Nephron progenitor cell (in vitro differentiated cells): ENCODE measurements at regions not wholly inside any gene's neighbourhood (a gene's known extent, or its start where the extent isn't known, plus 50 kb on each side); places are given as distances from the start of the nearest gene placed in this dataset.

Experiments used
- DNase-seq: peaks from one replicate; pipeline ENCODE4 v3.0.0; 2021
- H3K27ac Mint-ChIP-seq: 2 replicates; pipeline ENCODE4 v1.8.0; 2021; ENCODE audit warnings: mild to moderate bottlenecking, moderate library complexity, mixed read lengths
- H3K27me3 Mint-ChIP-seq: 2 replicates; pipeline ENCODE4 v1.8.0; 2021; ENCODE audit warnings: mild to moderate bottlenecking, low read depth, mixed read lengths; ENCODE audit not compliant: poor library complexity
- H3K36me3 Mint-ChIP-seq: 2 replicates; pipeline ENCODE4 v1.8.0; 2021; ENCODE audit warnings: low read depth, mixed read lengths
- H3K4me1 Mint-ChIP-seq: 2 replicates; pipeline ENCODE4 v1.8.0; 2021; ENCODE audit warnings: mixed read lengths
- H3K4me3 Mint-ChIP-seq: 2 replicates; pipeline ENCODE4 v1.8.0; 2021; ENCODE audit warnings: mild to moderate bottlenecking, moderate library complexity, mixed read lengths
- H3K9me3 Mint-ChIP-seq: 2 replicates; pipeline ENCODE4 v1.8.0; 2021; ENCODE audit warnings: mild to moderate bottlenecking, moderate library complexity, mixed read lengths
- TF ChIP-seq, protein P1 (sequence below): fragments of 200-600 bp; sonication (generic); IDR thresholded peaks from 2 replicates; pipeline ENCODE4 v1.5.0; 2021; ENCODE audit warnings: antibody characterized with exemption

- no peaks in the 10 kb centered on the region for H3K36me3 Mint-ChIP-seq
- no peak overlapping the region for H3K4me3 Mint-ChIP-seq
- no peak overlapping the region for H3K27ac Mint-ChIP-seq
- H3K9me3 Mint-ChIP-seq = peaks cover 29% of the 10 kb centered on the region
- H3K4me1 Mint-ChIP-seq = peaks cover 19% of the 10 kb centered on the region
- TF ChIP-seq, protein P1, sequence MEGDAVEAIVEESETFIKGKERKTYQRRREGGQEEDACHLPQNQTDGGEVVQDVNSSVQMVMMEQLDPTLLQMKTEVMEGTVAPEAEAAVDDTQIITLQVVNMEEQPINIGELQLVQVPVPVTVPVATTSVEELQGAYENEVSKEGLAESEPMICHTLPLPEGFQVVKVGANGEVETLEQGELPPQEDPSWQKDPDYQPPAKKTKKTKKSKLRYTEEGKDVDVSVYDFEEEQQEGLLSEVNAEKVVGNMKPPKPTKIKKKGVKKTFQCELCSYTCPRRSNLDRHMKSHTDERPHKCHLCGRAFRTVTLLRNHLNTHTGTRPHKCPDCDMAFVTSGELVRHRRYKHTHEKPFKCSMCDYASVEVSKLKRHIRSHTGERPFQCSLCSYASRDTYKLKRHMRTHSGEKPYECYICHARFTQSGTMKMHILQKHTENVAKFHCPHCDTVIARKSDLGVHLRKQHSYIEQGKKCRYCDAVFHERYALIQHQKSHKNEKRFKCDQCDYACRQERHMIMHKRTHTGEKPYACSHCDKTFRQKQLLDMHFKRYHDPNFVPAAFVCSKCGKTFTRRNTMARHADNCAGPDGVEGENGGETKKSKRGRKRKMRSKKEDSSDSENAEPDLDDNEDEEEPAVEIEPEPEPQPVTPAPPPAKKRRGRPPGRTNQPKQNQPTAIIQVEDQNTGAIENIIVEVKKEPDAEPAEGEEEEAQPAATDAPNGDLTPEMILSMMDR = no peak
- DNase-seq = no peak
- peaks cover 39% of the 10 kb centered on the region for H3K27me3 Mint-ChIP-seq
Measured at GRCh38 chr17:73733517-73733916, 89.3 kb upstream of the SDK2 start.

DNA sequence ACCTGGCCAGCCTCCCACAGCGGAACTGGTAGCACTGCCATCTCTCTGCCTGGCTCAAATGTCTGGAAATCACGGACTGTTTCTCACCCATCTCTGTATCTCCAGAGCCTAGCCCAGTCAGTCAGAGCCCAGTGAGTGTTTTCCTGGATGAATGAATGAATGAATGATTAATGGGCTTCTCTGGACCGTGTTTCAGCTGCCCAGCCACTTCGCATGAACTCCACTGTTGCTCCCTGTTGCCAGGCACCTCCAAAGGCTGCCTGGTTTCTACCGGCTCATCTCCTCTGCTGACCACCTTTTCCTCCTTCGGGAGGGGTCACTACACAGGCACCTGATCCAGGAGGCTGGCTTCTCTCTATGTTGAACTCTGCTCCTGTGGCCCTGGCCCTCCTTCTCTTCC is 91.0 kb upstream of the SDK2 start:
- peaks cover 36% of the 10 kb centered on the region for H3K4me1 Mint-ChIP-seq
- TF ChIP-seq, protein P1 = no peak
- peaks cover 44% of the 10 kb centered on the region for H3K27me3 Mint-ChIP-seq
- no peak overlapping the region for H3K27ac Mint-ChIP-seq
- no peak for DNase-seq
- no peak overlapping the region for H3K4me3 Mint-ChIP-seq
- H3K36me3 Mint-ChIP-seq = no peaks in the 10 kb centered on the region
- H3K9me3 Mint-ChIP-seq = peaks cover 26% of the 10 kb centered on the region

DNA sequence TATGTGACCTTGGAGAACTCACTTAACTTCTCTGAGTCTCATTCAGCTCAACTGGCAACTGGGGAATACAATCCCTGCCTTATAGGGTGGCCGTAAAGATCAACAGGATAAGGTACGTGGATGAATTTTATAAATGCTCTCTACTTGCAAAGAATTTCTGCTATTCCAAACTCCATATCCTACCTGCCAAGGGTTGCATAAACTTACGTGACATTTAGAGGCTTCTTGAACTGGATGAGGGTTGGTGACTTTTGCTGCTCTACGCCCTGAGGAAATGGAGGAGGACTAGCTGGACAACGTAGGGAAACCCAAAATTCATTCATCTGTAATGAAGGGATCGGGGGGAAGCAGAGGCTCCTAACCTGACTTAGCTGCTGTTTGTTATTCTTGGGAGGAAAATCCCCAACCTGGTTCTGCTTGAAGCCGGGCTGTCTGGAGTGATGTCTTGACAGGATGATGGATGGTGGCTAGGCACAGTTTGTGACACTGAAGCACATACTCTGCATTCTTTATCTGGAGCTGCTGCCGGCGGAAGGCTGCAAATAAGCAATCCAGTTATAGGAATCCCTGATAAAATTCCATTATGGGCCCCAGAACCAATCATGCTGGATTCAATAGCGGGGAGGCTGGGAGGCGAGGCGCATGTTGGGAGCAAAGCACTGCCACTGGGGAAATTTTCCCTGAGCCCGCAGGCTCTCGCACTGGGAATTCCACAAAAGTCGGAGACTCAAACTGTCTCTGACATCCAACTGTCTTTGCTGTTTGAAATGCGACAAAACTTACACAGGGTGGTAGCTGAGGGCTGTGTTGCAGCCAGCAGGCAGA is 94.7 kb upstream of the SDK2 start:
- peak; percentile 33 for DNase-seq
- Mint-ChIP-seq H3K4me3 (no peak overlapping the region), H3K27ac (no peak overlapping the region), H3K27me3 (peaks cover 49% of the 10 kb centered on the region), H3K36me3 (no peaks in the 10 kb centered on the region), H3K9me3 (no peaks in the 10 kb centered on the region), H3K4me1 (peaks cover 54% of the 10 kb centered on the region)
- TF ChIP-seq, protein P1 = no peak

DNA sequence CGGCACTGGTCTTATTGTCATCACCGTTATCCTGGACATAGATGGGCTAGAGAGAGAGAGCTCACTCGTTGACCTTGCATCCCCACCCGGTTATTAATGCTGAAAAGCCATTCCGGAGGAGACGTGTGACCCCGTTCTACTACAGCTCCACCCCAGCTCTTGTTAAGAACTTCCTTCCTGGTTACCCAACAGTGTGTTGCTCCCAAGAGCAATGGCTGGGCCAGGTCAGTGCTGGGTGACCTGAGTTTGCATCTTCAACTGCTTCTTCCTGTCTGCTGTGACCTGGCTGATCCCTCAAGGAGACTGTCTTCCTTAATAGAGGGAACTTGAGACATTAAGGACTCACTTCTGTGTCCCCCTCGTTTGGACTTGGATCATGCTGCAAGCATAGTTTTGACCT is 96.1 kb upstream of the SDK2 start:
- Mint-ChIP-seq H3K4me3 (no peak overlapping the region), H3K36me3 (no peaks in the 10 kb centered on the region), H3K27ac (no peak overlapping the region), H3K4me1 (peaks cover 61% of the 10 kb centered on the region), H3K27me3 (peaks cover 45% of the 10 kb centered on the region), H3K9me3 (no peaks in the 10 kb centered on the region)
- TF ChIP-seq, protein P1 = no peak
- no peak for DNase-seq

DNA sequence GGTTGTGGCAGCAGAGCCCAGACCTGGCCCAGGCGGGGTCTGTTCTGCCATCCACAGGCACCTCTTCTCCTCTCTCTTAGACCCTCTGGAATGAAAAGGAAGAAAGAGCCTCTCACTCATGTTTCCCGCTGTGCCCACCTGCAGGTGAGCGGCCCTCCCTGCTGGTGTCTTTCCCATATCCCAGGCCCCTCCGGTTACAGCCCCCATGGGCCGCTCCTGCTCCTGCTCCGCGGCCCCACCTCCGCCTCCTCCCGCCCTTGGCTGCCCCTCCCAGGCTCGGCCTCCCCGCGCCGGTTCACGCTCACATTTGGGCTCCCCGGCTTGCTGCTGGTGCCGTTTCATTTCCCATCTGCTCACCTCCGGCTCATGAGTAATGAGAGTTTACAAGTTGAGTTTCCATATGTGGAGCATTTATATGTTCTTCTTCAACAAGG is 98.7 kb upstream of the SDK2 start:
- Mint-ChIP-seq H3K27me3 (peaks cover 39% of the 10 kb centered on the region), H3K4me3 (no peak overlapping the region), H3K4me1 (peaks cover 66% of the 10 kb centered on the region), H3K27ac (no peak overlapping the region), H3K36me3 (no peaks in the 10 kb centered on the region), H3K9me3 (no peaks in the 10 kb centered on the region)
- DNase-seq = no peak
- TF ChIP-seq, protein P1 = no peak
